Pancreas (tissue), 10 donors: ENCODE measurements at regions not wholly inside any gene's neighbourhood (a gene's known extent, or its start where the extent isn't known, plus 50 kb on each side); places are given as distances from the start of the nearest gene placed in this dataset.
A peak's percentile ranks its signal among the peaks of the same experiment; 100 is the strongest.

Experiments
- ATAC-seq, 4 donors: fragments of 200-7000 bp; cut with Tn5 transposase; one replicate each; pipeline versions ENCODE4 v1.8.0 to v1.9.1; 2020; ENCODE audit warnings: mild to moderate bottlenecking in 4 of 4, moderate library complexity in 4 of 4
- DNase-seq, 6 donors: peaks; one replicate each; pipeline ENCODE4 v3.0.0-alpha.2; 2020
- FAIRE-seq: peaks from 2 replicates; lab custom pipeline; 2012; peaks lifted over from hg19 to GRCh38; lab: Jason Lieb, UNC
- H3K27ac ChIP-seq, 4 donors: fragments of 200-600 bp; sonication (generic); 1 replicate in 3 of 4; 2 replicates in 1 of 4; pipeline versions ENCODE4 v1.5.0 to v1.8.0; 2020
- H3K27me3 ChIP-seq, 4 donors: fragments of 200-600 bp; one replicate each; pipeline ENCODE4 v1.8.0; 2021
- H3K36me3 ChIP-seq, 3 donors: fragments of 200-600 bp; sonication (generic) in 1 of 3; one replicate each; pipeline versions ENCODE4 v1.5.0 to v1.8.0; 2020 to 2021
- H3K4me1 ChIP-seq, 3 donors: fragments of 200-600 bp; one replicate each; pipeline ENCODE4 v1.8.0; 2021
- H3K4me3 ChIP-seq, 4 donors: fragments of 200-600 bp; sonication (generic) in 2 of 4; one replicate each; pipeline versions ENCODE4 v1.5.0 to v1.8.0; 2020 to 2021
- H3K9me3 ChIP-seq, 4 donors: fragments of 200-600 bp; one replicate each; pipeline ENCODE4 v1.8.0; 2021
- WGBS, 2 donors: extraction: QIAGEN DNeasy Blood & Tissue Kit; methylation state at CpG; one replicate each; pipeline ENCODE4 v1.1.7; 2013; 5-methylcytosine and 5-hydroxymethylcytosine counted together
- intact Hi-C, 3 donors: fragments of 100-400 bp; cut with DNase I; formaldehyde crosslinking; loops; one replicate each; pipeline versions ENCODE4 v1.11.1 to v1.14.2; 2022
- TF ChIP-seq, protein P1 (sequence below), 4 donors: fragments of 200-600 bp; sonication (generic) in 3 of 4; IDR thresholded peaks; one replicate each; pipeline versions ENCODE4 v1.5.0 to v1.8.0; 2021; ENCODE audit warnings: antibody characterized with exemption in 4 of 4
- donor health status: healthy with polysubstance abuse.
- donor health status: DM: no; HTN: no; CAD: no; lungs with moderate emphysema.
- donor health status: DM: no; HTN: no; CAD: no.
- donor health status: control.
- donor health status: control.
- donor health status: Bipolar disorder and iron deficiency.
- donor health status: DM: yes; HTN: yes; CAD: no.
- donor health status: DM: no; HTN: no; CAD: no.
- donor health status: DM: no; HTN: no; CAD: no.
- donor health status: DM: yes; HTN: yes; CAD: no.

GRCh38 chr18:70457223-70457622 is 168.4 kb downstream of the SOCS6 start:
- ATAC-seq: no peak
- no peaks in the 10 kb centered on the region for H3K9me3 ChIP-seq
- H3K27me3 ChIP-seq: no peaks in the 10 kb centered on the region
- no peaks in the 10 kb centered on the region for H3K36me3 ChIP-seq
- no peak overlapping the region for H3K27ac ChIP-seq
- no peak overlapping the region for H3K4me3 ChIP-seq
- no peak for DNase-seq
- FAIRE-seq: no peak
- TF ChIP-seq, protein P1, sequence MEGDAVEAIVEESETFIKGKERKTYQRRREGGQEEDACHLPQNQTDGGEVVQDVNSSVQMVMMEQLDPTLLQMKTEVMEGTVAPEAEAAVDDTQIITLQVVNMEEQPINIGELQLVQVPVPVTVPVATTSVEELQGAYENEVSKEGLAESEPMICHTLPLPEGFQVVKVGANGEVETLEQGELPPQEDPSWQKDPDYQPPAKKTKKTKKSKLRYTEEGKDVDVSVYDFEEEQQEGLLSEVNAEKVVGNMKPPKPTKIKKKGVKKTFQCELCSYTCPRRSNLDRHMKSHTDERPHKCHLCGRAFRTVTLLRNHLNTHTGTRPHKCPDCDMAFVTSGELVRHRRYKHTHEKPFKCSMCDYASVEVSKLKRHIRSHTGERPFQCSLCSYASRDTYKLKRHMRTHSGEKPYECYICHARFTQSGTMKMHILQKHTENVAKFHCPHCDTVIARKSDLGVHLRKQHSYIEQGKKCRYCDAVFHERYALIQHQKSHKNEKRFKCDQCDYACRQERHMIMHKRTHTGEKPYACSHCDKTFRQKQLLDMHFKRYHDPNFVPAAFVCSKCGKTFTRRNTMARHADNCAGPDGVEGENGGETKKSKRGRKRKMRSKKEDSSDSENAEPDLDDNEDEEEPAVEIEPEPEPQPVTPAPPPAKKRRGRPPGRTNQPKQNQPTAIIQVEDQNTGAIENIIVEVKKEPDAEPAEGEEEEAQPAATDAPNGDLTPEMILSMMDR (IDR thresholded peaks at IDR 0.05): no peak
- no peaks in the 10 kb centered on the region for H3K4me1 ChIP-seq
- intact Hi-C loops: no loop called here
- WGBS, 2 donors: 40 to 44% methylated on average over 3 of the region's 3 CpGs

- DNase-seq (no peak), FAIRE-seq (no peak), ATAC-seq (no peak)
- H3K27me3 ChIP-seq: no peaks in the 10 kb centered on the region
- H3K4me1 ChIP-seq: no peaks in the 10 kb centered on the region
- TF ChIP-seq, protein P1 (IDR thresholded peaks at IDR 0.05): no peak
- no peaks in the 10 kb centered on the region for H3K36me3 ChIP-seq
- H3K9me3 ChIP-seq: no peaks in the 10 kb centered on the region
- no peak overlapping the region for H3K27ac ChIP-seq
- 67 to 77% methylated on average over 6 of the region's 6 CpGs for WGBS, 2 donors
- H3K4me3 ChIP-seq: no peak overlapping the region
- intact Hi-C loops: no loop called here
Measured at GRCh38 chr18:70456376-70456775, 167.5 kb downstream of the SOCS6 start.

- ATAC-seq: no peak
Measured at GRCh38 chr18:70455731-70456130, 166.9 kb downstream of the SOCS6 start.

DNA sequence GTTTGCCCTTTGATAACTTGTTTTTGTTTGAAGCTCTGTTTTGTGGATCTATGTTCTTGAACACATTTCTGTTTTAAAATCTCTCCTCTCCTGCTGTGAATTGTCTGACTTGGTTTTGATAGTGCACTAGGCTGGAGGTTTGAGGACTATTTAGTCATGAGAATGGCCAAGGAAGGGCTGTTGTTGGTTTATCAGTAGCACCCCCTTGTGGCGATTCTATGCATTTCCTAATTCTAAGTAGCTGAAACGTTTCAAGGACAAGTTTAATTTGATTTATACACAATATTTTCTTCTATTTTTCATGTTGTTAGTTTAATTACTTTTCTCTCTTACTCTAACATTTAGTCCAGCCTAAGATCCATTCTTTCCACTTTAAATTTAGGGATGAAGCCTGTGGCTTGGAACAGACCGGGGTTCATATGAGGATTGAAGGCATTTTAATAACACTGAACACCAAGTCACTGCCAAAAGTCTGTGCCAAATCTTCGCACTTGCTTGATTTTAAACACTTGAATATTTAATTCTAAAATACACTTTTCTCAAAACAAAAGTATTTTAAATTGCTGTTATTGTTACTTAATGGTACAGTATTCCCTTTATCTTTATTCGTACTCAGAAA is 166.0 kb downstream of the SOCS6 start:
- no peaks in the 10 kb centered on the region for H3K4me1 ChIP-seq
- ATAC-seq: peak in 3 of 4 donors; percentile 82 to 87 (median 85)
- peak; percentile 92 for FAIRE-seq
- TF ChIP-seq, protein P1 (IDR thresholded peaks at IDR 0.05): peak; percentile 42 to 76 (median 64)
- WGBS, 2 donors: 24 to 27% methylated on average over 5 of the region's 5 CpGs
- no peaks in the 10 kb centered on the region for H3K9me3 ChIP-seq
- H3K4me3 ChIP-seq: no peak overlapping the region
- no peaks in the 10 kb centered on the region for H3K36me3 ChIP-seq
- DNase-seq: peak in 1 of 6 donors; percentile 26
- intact Hi-C loops: no loop called here
- no peak overlapping the region for H3K27ac ChIP-seq
- no peaks in the 10 kb centered on the region for H3K27me3 ChIP-seq

More at GRCh38 chr18:70455731-70456130, 166.9 kb downstream of the SOCS6 start:
- WGBS, 2 donors: 62 to 65% methylated on average over 2 of the region's 2 CpGs
- intact Hi-C loops: no loop called here
- FAIRE-seq (no peak), DNase-seq (no peak)
- Histone ChIP-seq H3K4me1 (no peaks in the 10 kb centered on the region), H3K4me3 (no peak overlapping the region), H3K36me3 (no peaks in the 10 kb centered on the region), H3K27ac (no peak overlapping the region), H3K9me3 (no peaks in the 10 kb centered on the region), H3K27me3 (no peaks in the 10 kb centered on the region)
- TF ChIP-seq, protein P1 (IDR thresholded peaks at IDR 0.05): no peak

- no peak for FAIRE-seq
Measured at GRCh38 chr18:70453058-70453775, 164.4 kb downstream of the SOCS6 start.

More at GRCh38 chr18:70453058-70453775, 164.4 kb downstream of the SOCS6 start:
- Histone ChIP-seq H3K27ac (no peak overlapping the region), H3K4me3 (no peak overlapping the region), H3K9me3 (no peaks in the 10 kb centered on the region), H3K4me1 (no peaks in the 10 kb centered on the region), H3K36me3 (no peaks in the 10 kb centered on the region), H3K27me3 (no peaks in the 10 kb centered on the region)
- no peak for DNase-seq
- TF ChIP-seq, protein P1 (IDR thresholded peaks at IDR 0.05): no peak
- intact Hi-C loops: no loop called here
- ATAC-seq: no peak
- WGBS, 2 donors: 59 to 63% methylated on average over 12 of the region's 12 CpGs
